ENCODE measurements at regions not wholly inside any gene's neighbourhood (a gene's known extent, or its start where the extent isn't known, plus 50 kb on each side); places are given as distances from the start of the nearest gene placed in this dataset.
A peak's percentile ranks its signal among the peaks of the same experiment; 100 is the strongest.

DNA sequence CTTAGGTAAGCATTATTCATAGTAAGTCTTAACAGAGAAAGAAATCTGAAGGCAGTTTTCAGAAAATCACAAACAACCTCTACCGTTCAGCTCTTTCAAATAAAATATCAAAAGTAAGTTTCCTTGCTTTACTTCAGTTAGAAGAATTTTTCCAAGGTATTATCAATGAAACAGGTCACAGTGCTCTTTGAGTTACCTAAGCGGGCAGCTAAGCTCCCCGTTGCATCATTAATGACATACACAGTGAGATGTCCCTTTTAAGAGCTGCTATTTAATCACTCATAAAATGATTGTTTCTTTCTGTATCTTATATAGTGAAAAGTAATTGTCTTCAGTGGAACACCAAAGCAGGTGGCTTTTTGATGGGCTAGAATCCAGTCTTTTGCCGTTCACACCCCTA is 86.2 kb upstream of the PIK3R1 start (continued):
- TF ChIP-seq, protein P1, sequence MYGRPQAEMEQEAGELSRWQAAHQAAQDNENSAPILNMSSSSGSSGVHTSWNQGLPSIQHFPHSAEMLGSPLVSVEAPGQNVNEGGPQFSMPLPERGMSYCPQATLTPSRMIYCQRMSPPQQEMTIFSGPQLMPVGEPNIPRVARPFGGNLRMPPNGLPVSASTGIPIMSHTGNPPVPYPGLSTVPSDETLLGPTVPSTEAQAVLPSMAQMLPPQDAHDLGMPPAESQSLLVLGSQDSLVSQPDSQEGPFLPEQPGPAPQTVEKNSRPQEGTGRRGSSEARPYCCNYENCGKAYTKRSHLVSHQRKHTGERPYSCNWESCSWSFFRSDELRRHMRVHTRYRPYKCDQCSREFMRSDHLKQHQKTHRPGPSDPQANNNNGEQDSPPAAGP (tag by site-specific recombination; IDR thresholded peaks at IDR 0.05) = no peak
- TF ChIP-seq ZBTB7A (tag by site-specific recombination; IDR thresholded peaks at IDR 0.05; ENCODE audit: low read depth) (no peak), ZNF266 (tag by site-specific recombination; IDR thresholded peaks at IDR 0.05; ENCODE audit: low read depth) (no peak), ZNF223 (tag by site-specific recombination; IDR thresholded peaks at IDR 0.05) (no peak), ZNF449 (tag by site-specific recombination; IDR thresholded peaks at IDR 0.05) (no peak), ZNF302 (tag by site-specific recombination; IDR thresholded peaks at IDR 0.05; ENCODE audit: low read depth) (no peak)

DNA sequence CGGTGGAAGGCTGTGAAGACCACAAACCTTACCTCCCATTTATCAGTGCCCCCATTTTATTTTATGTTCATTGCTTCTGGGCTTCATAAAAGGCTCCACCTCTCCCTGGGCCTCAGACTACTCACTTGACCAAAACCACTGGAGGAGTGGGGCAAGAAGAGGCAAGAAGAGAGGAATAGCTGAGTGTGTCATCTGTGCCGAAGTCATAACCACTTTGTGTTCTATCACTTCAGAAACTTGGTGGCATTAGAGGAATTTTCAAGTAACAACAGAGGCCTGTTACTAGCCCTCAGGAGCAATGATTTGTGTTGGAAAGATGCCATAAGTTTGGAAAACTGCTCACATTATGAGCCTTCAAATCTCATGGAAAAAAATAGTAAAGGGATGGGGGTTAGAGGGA is 88.7 kb upstream of the PIK3R1 start:
- Histone ChIP-seq H3K27ac (ENCODE audit: extremely low read depth, low read depth, low read length) (no peak overlapping the region), H3K4me3 (ENCODE audit: low read depth, low read length) (no peak overlapping the region), H3K36me3 (ENCODE audit: control insufficient read depth in 2 of 2, insufficient read depth in 1 of 2, low read length in 2 of 2) (no peaks in the 10 kb centered on the region; a peak in 1 of 3 replicates), H3K9me3 (ENCODE audit: control insufficient read depth, insufficient read depth, low read depth, low read length) (no peaks in the 10 kb centered on the region), H3K4me1 (ENCODE audit: control insufficient read depth, insufficient read depth, low read length) (no peaks in the 10 kb centered on the region)
- TF ChIP-seq, protein P2, sequence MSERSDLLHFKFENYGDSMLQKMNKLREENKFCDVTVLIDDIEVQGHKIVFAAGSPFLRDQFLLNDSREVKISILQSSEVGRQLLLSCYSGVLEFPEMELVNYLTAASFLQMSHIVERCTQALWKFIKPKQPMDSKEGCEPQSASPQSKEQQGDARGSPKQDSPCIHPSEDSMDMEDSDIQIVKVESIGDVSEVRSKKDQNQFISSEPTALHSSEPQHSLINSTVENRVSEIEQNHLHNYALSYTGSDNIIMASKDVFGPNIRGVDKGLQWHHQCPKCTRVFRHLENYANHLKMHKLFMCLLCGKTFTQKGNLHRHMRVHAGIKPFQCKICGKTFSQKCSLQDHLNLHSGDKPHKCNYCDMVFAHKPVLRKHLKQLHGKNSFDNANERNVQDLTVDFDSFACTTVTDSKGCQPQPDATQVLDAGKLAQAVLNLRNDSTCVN (tag by site-specific recombination; optimal IDR thresholded peaks at IDR 0.05) = no peak
- TF ChIP-seq GLI2 (tag by site-specific recombination; IDR thresholded peaks at IDR 0.05; ENCODE audit: borderline replicate concordance, low read depth) (no peak), ZSCAN30 (tag by site-specific recombination; IDR thresholded peaks at IDR 0.05) (no peak)
- ChIA-PET CTCF (interaction anchor here (0.6 kb wide), 1 partner anchor 115 kb away, joined by 5 read pairs; no protein-coding TSS in a partner anchor), POLR2A (no interaction called here)

DNA sequence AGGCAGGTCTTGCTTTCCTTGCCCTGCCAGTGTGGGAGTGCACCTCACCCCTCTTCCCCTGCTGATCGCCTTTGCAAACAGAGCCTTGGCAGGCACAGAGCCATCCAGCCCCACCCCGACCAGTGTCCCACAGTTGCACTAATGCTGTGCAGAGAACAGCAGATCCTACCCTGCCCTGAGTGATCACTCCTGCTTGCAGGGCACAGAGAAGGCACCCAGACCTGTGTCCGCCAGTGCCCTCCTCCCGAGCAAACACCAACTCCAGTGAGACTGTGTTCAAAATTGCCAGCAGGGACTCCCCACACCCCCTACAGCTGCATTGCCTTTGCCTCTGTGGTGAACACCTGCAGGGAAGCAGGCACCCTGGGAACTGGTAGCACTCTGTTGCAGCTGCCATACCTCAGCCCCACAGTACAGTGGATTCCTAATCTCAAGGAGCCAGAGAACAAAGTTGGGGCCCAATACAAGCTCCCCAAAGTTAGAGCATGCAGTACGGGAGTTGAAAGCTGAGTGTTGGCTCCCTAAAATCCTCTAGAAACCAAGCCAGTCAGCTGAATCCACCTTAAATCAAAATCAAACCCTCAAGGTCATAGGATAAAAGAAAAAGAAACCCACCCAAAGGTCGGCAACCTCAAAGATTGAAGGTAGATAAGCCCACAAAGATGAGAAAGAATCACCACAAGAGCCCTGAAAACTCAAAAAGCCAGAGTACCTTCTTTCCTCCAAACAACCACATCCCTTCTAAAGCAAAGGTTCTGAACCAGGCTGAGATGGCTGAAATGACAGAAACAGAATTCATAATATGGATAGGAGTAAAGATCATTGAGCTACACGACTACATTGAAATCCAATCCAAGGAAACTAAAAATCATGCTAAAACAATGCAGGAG is 92.9 kb upstream of the PIK3R1 start:
- Histone ChIP-seq H3K27ac (ENCODE audit: extremely low read depth, low read depth, low read length) (no peak overlapping the region), H3K36me3 (ENCODE audit: control insufficient read depth in 2 of 2, insufficient read depth in 1 of 2, low read length in 2 of 2) (no peaks in the 10 kb centered on the region; a peak in 1 of 3 replicates), H3K4me1 (ENCODE audit: control insufficient read depth, insufficient read depth, low read length) (no peaks in the 10 kb centered on the region), H3K4me3 (ENCODE audit: low read depth, low read length) (no peak overlapping the region), H3K9me3 (ENCODE audit: control insufficient read depth, insufficient read depth, low read depth, low read length) (no peaks in the 10 kb centered on the region)
- ChIA-PET CTCF (interaction anchor here (0.8 kb wide), 1 partner anchor 11 kb away, joined by 4 read pairs; no protein-coding TSS in a partner anchor), POLR2A (no interaction called here)
- TF ChIP-seq KLF9 (tag by site-specific recombination; IDR thresholded peaks at IDR 0.05; ENCODE audit: low read depth) = no peak
- no peak for TF ChIP-seq SCRT2 (tag by site-specific recombination; IDR thresholded peaks at IDR 0.05)
- no peak for TF ChIP-seq KLF10 (tag by site-specific recombination; IDR thresholded peaks at IDR 0.05)
- peak; percentile 86 for TF ChIP-seq ZIC2 (tag by site-specific recombination; IDR thresholded peaks at IDR 0.05)
- no peak for TF ChIP-seq ZNF701 (tag by site-specific recombination; IDR thresholded peaks at IDR 0.05)

GRCh38 chr5:68116868-68117411 is 98.6 kb upstream of the PIK3R1 start:
- no peak overlapping the region for H3K4me3 ChIP-seq (ENCODE audit: low read depth, low read length)
- ChIA-PET CTCF (interaction anchor here (0.6 kb wide), 1 partner anchor 136 kb away, joined by 4 read pairs; no protein-coding TSS in a partner anchor), POLR2A (no interaction called here)
- H3K4me1 ChIP-seq (ENCODE audit: control insufficient read depth, insufficient read depth, low read length) = no peaks in the 10 kb centered on the region
- no peak overlapping the region for H3K27ac ChIP-seq (ENCODE audit: extremely low read depth, low read depth, low read length)
- no peaks in the 10 kb centered on the region for H3K9me3 ChIP-seq (ENCODE audit: control insufficient read depth, insufficient read depth, low read depth, low read length)
- H3K36me3 ChIP-seq (ENCODE audit: control insufficient read depth in 2 of 2, insufficient read depth in 1 of 2, low read length in 2 of 2) = no peaks in the 10 kb centered on the region
- TF ChIP-seq, protein P3, sequence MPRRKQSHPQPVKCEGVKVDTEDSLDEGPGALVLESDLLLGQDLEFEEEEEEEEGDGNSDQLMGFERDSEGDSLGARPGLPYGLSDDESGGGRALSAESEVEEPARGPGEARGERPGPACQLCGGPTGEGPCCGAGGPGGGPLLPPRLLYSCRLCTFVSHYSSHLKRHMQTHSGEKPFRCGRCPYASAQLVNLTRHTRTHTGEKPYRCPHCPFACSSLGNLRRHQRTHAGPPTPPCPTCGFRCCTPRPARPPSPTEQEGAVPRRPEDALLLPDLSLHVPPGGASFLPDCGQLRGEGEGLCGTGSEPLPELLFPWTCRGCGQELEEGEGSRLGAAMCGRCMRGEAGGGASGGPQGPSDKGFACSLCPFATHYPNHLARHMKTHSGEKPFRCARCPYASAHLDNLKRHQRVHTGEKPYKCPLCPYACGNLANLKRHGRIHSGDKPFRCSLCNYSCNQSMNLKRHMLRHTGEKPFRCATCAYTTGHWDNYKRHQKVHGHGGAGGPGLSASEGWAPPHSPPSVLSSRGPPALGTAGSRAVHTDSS (tag by site-specific recombination; IDR thresholded peaks at IDR 0.05) = no peak
- TF ChIP-seq ZNF214 (tag by site-specific recombination; IDR thresholded peaks at IDR 0.05; ENCODE audit: borderline replicate concordance) (no peak), ZIC2 (tag by site-specific recombination; IDR thresholded peaks at IDR 0.05) (0 out of 2 replicates have a peak, but pooled peaks have one; percentile 37), ZNF626 (tag by site-specific recombination; IDR thresholded peaks at IDR 0.05) (no peak)

Measured in HEK293 (cell line).